ENCODE measurements at regions not wholly inside any gene's neighbourhood (a gene's known extent, or its start where the extent isn't known, plus 50 kb on each side); places are given as distances from the start of the nearest gene placed in this dataset.
A peak's percentile ranks its signal among the peaks of the same experiment; 100 is the strongest.

- TF ChIP-seq CTCF (conservative IDR thresholded peaks at IDR 0.05; ENCODE audit: low read depth, low read length) = no peak
- no peak overlapping the region for H3K4me3 ChIP-seq (ENCODE audit: low read length)
- DNase-seq (ENCODE audit: low read depth) = peak; percentile 31
Observed at GRCh38 chr21:24294171-24294570, 1313.1 kb downstream of the MRPL39 start.

- DNase-seq (ENCODE audit: low read depth) = no peak
- no peak overlapping the region for H3K4me3 ChIP-seq (ENCODE audit: low read length)
- TF ChIP-seq CTCF (conservative IDR thresholded peaks at IDR 0.05; ENCODE audit: low read depth, low read length) = no peak
Observed at GRCh38 chr21:24290151-24290833, 1317.0 kb downstream of the MRPL39 start.

GRCh38 chr21:24289539-24289938 lies 1317.7 kb downstream of the MRPL39 start:
- H3K4me3 ChIP-seq (ENCODE audit: low read length) = no peak overlapping the region
- DNase-seq (ENCODE audit: low read depth) = no peak
- TF ChIP-seq CTCF (conservative IDR thresholded peaks at IDR 0.05; ENCODE audit: low read depth, low read length) = no peak

- TF ChIP-seq CTCF (conservative IDR thresholded peaks at IDR 0.05; ENCODE audit: low read depth, low read length) = no peak
- DNase-seq (ENCODE audit: low read depth) = no peak
- no peak overlapping the region for H3K4me3 ChIP-seq (ENCODE audit: low read length)
Observed at GRCh38 chr21:24280596-24280995, 1326.7 kb downstream of the MRPL39 start.

GRCh38 chr21:24278711-24279110 lies 1328.6 kb downstream of the MRPL39 start:
- no peak overlapping the region for H3K4me3 ChIP-seq (ENCODE audit: low read length)
- DNase-seq (ENCODE audit: low read depth) = no peak
- no peak for TF ChIP-seq CTCF (conservative IDR thresholded peaks at IDR 0.05; ENCODE audit: low read depth, low read length)

- DNase-seq (ENCODE audit: low read depth) = no peak
- TF ChIP-seq CTCF (conservative IDR thresholded peaks at IDR 0.05; ENCODE audit: low read depth, low read length) = no peak
- H3K4me3 ChIP-seq (ENCODE audit: low read length) = no peak overlapping the region
Observed at GRCh38 chr21:24276204-24276603, 1331.1 kb downstream of the MRPL39 start.

GRCh38 chr21:24275616-24276015 lies 1331.7 kb downstream of the MRPL39 start:
- H3K4me3 ChIP-seq (ENCODE audit: low read length) = no peak overlapping the region
- DNase-seq (ENCODE audit: low read depth) = no peak
- no peak for TF ChIP-seq CTCF (conservative IDR thresholded peaks at IDR 0.05; ENCODE audit: low read depth, low read length)

All from retinal pigment epithelial cell (primary cell).